H1 (cell line): ENCODE measurements at regions not wholly inside any gene's neighbourhood (a gene's known extent, or its start where the extent isn't known, plus 50 kb on each side); places are given as distances from the start of the nearest gene placed in this dataset.

Experiments
- TF ChIP-seq, protein P1 (sequence below): IDR thresholded peaks from 2 replicates; pipeline ENCODE4 v1.6.1; 2012; ENCODE audit warnings: inconsistent platforms

DNA sequence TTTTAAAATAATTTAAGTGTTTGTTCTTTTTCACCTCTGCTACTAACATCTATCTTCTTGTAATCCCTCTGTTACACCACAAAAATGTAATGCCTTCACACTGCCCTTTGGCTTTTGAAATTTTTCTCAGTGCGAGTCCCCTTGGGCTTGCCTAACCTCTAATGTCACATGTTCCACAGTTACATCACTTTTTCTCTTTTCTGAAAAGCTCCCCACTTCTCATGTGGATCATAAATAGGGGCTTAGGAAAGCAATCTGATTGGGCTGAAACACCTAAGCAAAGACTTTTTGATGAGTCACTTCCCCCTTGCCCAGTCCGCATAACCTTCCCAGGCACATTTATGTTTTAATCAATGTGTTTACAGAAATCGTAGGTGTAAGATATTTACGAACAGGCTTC is 288.2 kb downstream of the IPMK start (continued):
- TF ChIP-seq, protein P1, sequence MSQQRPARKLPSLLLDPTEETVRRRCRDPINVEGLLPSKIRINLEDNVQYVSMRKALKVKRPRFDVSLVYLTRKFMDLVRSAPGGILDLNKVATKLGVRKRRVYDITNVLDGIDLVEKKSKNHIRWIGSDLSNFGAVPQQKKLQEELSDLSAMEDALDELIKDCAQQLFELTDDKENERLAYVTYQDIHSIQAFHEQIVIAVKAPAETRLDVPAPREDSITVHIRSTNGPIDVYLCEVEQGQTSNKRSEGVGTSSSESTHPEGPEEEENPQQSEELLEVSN = no peak
